Colon (tissue), 2 donors: ENCODE measurements at regions not wholly inside any gene's neighbourhood (a gene's known extent, or its start where the extent isn't known, plus 50 kb on each side); places are given as distances from the start of the nearest gene placed in this dataset.
"Not testable (repeated sequence)": the region's sequence is repeated elsewhere in the genome, so short reads cannot be mapped to it uniquely, and the experiment has no call there.

Experiments used
- FAIRE-seq: peaks from 2 replicates; lab custom pipeline; 2012; peaks lifted over from hg19 to GRCh38; lab: Jason Lieb, UNC
- donor health status: control.
- donor health status: control.

- no peak for FAIRE-seq
Observed at GRCh38 chr2:175414191-175414881, 232.8 kb upstream of the ATP5MC3 start.

- not testable (repeated sequence) for FAIRE-seq
Observed at GRCh38 chr2:175410941-175411340, 229.4 kb upstream of the ATP5MC3 start.

- no peak for FAIRE-seq
Observed at GRCh38 chr2:175404839-175405238, 223.3 kb upstream of the ATP5MC3 start.

GRCh38 chr2:175403599-175404221, 222.2 kb upstream of the ATP5MC3 start:
- FAIRE-seq, result no peak

GRCh38 chr2:175402571-175402970, 221.1 kb upstream of the ATP5MC3 start:
- FAIRE-seq, result no peak

GRCh38 chr2:175401956-175402469, 220.5 kb upstream of the ATP5MC3 start:
- FAIRE-seq, result no peak

- FAIRE-seq, result no peak
Observed at GRCh38 chr2:175400975-175401374, 219.5 kb upstream of the ATP5MC3 start.

GRCh38 chr2:175399326-175399725, 217.8 kb upstream of the ATP5MC3 start:
- FAIRE-seq, result no peak

GRCh38 chr2:175398848-175399247, 217.3 kb upstream of the ATP5MC3 start:
- FAIRE-seq, result no peak

- no peak for FAIRE-seq
Observed at GRCh38 chr2:175396696-175397095, 215.2 kb upstream of the ATP5MC3 start.

- no peak for FAIRE-seq
Observed at GRCh38 chr2:175393851-175394250, 212.3 kb upstream of the ATP5MC3 start.

GRCh38 chr2:175383286-175383685, 201.8 kb upstream of the ATP5MC3 start:
- no peak for FAIRE-seq

- no peak for FAIRE-seq
Observed at GRCh38 chr2:175373729-175374128, 192.2 kb upstream of the ATP5MC3 start.

GRCh38 chr2:175372704-175373701, 191.5 kb upstream of the ATP5MC3 start:
- no peak for FAIRE-seq

GRCh38 chr2:175371378-175371777, 189.9 kb upstream of the ATP5MC3 start:
- FAIRE-seq, result no peak

- FAIRE-seq, result no peak
Observed at GRCh38 chr2:175366815-175367214, 185.3 kb upstream of the ATP5MC3 start.

- no peak for FAIRE-seq
Observed at GRCh38 chr2:175363699-175364098, 182.2 kb upstream of the ATP5MC3 start.

- no peak for FAIRE-seq
Observed at GRCh38 chr2:175362331-175362730, 180.8 kb upstream of the ATP5MC3 start.

GRCh38 chr2:175359710-175360109, 178.2 kb upstream of the ATP5MC3 start:
- FAIRE-seq, result no peak

- no peak for FAIRE-seq
Observed at GRCh38 chr2:175356901-175357300, 175.4 kb upstream of the ATP5MC3 start.

- FAIRE-seq, result no peak
Observed at GRCh38 chr2:175355246-175355645, 173.7 kb upstream of the ATP5MC3 start.

- FAIRE-seq, result no peak
Observed at GRCh38 chr2:175353275-175353674, 171.8 kb upstream of the ATP5MC3 start.

GRCh38 chr2:175351512-175351911, 170.0 kb upstream of the ATP5MC3 start:
- no peak for FAIRE-seq
